ENCODE measurements at regions not wholly inside any gene's neighbourhood (a gene's known extent, or its start where the extent isn't known, plus 50 kb on each side); places are given as distances from the start of the nearest gene placed in this dataset.

- H3K27me3 ChIP-seq: no peaks in the 10 kb centered on the region
- no peak overlapping the region for H3K4me3 ChIP-seq
- H3K9me3 ChIP-seq: no peaks in the 10 kb centered on the region
- no peaks in the 10 kb centered on the region for H3K4me1 ChIP-seq
- H3K27ac ChIP-seq: no peak overlapping the region
- 66 to 80% (median 72%) methylated on average over 2 of the region's 2 CpGs for WGBS, 5 donors
- TF ChIP-seq POLR2A (IDR thresholded peaks at IDR 0.05): no peak
- no peak for TF ChIP-seq POLR2AphosphoS5 (IDR thresholded peaks at IDR 0.05)
- TF ChIP-seq, protein P1, sequence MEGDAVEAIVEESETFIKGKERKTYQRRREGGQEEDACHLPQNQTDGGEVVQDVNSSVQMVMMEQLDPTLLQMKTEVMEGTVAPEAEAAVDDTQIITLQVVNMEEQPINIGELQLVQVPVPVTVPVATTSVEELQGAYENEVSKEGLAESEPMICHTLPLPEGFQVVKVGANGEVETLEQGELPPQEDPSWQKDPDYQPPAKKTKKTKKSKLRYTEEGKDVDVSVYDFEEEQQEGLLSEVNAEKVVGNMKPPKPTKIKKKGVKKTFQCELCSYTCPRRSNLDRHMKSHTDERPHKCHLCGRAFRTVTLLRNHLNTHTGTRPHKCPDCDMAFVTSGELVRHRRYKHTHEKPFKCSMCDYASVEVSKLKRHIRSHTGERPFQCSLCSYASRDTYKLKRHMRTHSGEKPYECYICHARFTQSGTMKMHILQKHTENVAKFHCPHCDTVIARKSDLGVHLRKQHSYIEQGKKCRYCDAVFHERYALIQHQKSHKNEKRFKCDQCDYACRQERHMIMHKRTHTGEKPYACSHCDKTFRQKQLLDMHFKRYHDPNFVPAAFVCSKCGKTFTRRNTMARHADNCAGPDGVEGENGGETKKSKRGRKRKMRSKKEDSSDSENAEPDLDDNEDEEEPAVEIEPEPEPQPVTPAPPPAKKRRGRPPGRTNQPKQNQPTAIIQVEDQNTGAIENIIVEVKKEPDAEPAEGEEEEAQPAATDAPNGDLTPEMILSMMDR (IDR thresholded peaks at IDR 0.05): no peak
- no peak for TF ChIP-seq EP300 (IDR thresholded peaks at IDR 0.05)
- no peak for DNase-seq
- no peaks in the 10 kb centered on the region for H3K36me3 ChIP-seq
- intact Hi-C loops (cut with DNase I; ENCODE audit: low total_unique reads): no loop called here
Observed at GRCh38 chr4:45629717-45630116, 494.1 kb downstream of the GABRG1 start.

- TF ChIP-seq, protein P1 (IDR thresholded peaks at IDR 0.05): no peak
- no peak for TF ChIP-seq EP300 (IDR thresholded peaks at IDR 0.05)
- TF ChIP-seq POLR2AphosphoS5 (IDR thresholded peaks at IDR 0.05): no peak
- TF ChIP-seq POLR2A (IDR thresholded peaks at IDR 0.05): no peak
- DNase-seq: no peak
- intact Hi-C loops (cut with DNase I; ENCODE audit: low total_unique reads): no loop called here
- Histone ChIP-seq H3K4me3 (no peak overlapping the region), H3K27ac (no peak overlapping the region), H3K27me3 (no peaks in the 10 kb centered on the region), H3K9me3 (no peaks in the 10 kb centered on the region), H3K4me1 (no peaks in the 10 kb centered on the region), H3K36me3 (no peaks in the 10 kb centered on the region)
- WGBS, 5 donors: 58 to 67% (median 65%) methylated on average over 2 of the region's 2 CpGs
Observed at GRCh38 chr4:45621971-45622370, 501.9 kb downstream of the GABRG1 start.

GRCh38 chr4:45620808-45621207, 503.0 kb downstream of the GABRG1 start:
- no peak overlapping the region for H3K27ac ChIP-seq
- 61 to 73% (median 66%) methylated on average over 1 of the region's 1 CpG for WGBS, 5 donors
- intact Hi-C loops (cut with DNase I; ENCODE audit: low total_unique reads): no loop called here
- no peaks in the 10 kb centered on the region for H3K36me3 ChIP-seq
- DNase-seq: no peak
- no peaks in the 10 kb centered on the region for H3K9me3 ChIP-seq
- H3K4me1 ChIP-seq: no peaks in the 10 kb centered on the region
- no peaks in the 10 kb centered on the region for H3K27me3 ChIP-seq
- TF ChIP-seq POLR2AphosphoS5 (IDR thresholded peaks at IDR 0.05) (no peak), EP300 (IDR thresholded peaks at IDR 0.05) (no peak), POLR2A (IDR thresholded peaks at IDR 0.05) (no peak)
- TF ChIP-seq, protein P1 (IDR thresholded peaks at IDR 0.05): no peak
- no peak overlapping the region for H3K4me3 ChIP-seq

GRCh38 chr4:45596379-45597101, 527.3 kb downstream of the GABRG1 start:
- Histone ChIP-seq H3K27ac (no peak overlapping the region), H3K9me3 (no peaks in the 10 kb centered on the region), H3K36me3 (no peaks in the 10 kb centered on the region), H3K4me1 (no peaks in the 10 kb centered on the region), H3K4me3 (no peak overlapping the region), H3K27me3 (no peaks in the 10 kb centered on the region)
- 73 to 80% (median 75%) methylated on average over 6 of the region's 6 CpGs for WGBS, 5 donors
- intact Hi-C loops (cut with DNase I; ENCODE audit: low total_unique reads): no loop called here
- TF ChIP-seq POLR2A (IDR thresholded peaks at IDR 0.05): no peak
- TF ChIP-seq POLR2AphosphoS5 (IDR thresholded peaks at IDR 0.05): no peak
- TF ChIP-seq, protein P1 (IDR thresholded peaks at IDR 0.05): no peak
- TF ChIP-seq EP300 (IDR thresholded peaks at IDR 0.05): no peak
- no peak for DNase-seq

Data from stomach (tissue), 8 donors.